Activated CD8-positive, alpha-beta memory T cell treated with anti-CD3 and anti-CD28 coated beads for 36 hours (primary cell): ENCODE measurements at regions not wholly inside any gene's neighbourhood (a gene's known extent, or its start where the extent isn't known, plus 50 kb on each side); places are given as distances from the start of the nearest gene placed in this dataset.

Experiments used
- CTCF ChIA-PET: fragments of 350-600 bp; sonication (Branson Sonifier 250); formaldehyde crosslinking; loops from one replicate; lab custom pipeline; 2021; ENCODE audit warnings: antibody characterized with exemption; lab: Charles Lee
- POLR2A ChIA-PET: fragments of 350-600 bp; sonication (Branson Sonifier 250); formaldehyde crosslinking; loops from one replicate; lab custom pipeline; 2021; ENCODE audit warnings: antibody characterized with exemption; lab: Charles Lee

GRCh38 chr2:237150186-237150585 is 64.5 kb downstream of the COPS8 start:
- CTCF ChIA-PET, result interaction anchor here (1.7 kb wide), 1 partner anchor 422 kb away, joined by 5 read pairs; no protein-coding TSS in a partner anchor
- POLR2A ChIA-PET, result no interaction called here

- ChIA-PET POLR2A (no interaction called here), CTCF (interaction anchor here (0.9 to 1.2 kb wide), 2 partner anchors 320 to 362 kb away, joined by 3 to 5 read pairs; no protein-coding TSS in a partner anchor)
These were observed 65.2 kb downstream of the COPS8 start for GRCh38 chr2:237150831-237151375.

- ChIA-PET CTCF (no interaction called here), POLR2A (no interaction called here)
These were observed 66.7 kb downstream of the COPS8 start for GRCh38 chr2:237152361-237152760.

- POLR2A ChIA-PET, result no interaction called here
- CTCF ChIA-PET, result interaction anchor here (1.1 to 2.5 kb wide), 3 partner anchors 323 to 422 kb away, joined by 3 to 14 read pairs (median 10); no protein-coding TSS in a partner anchor
These were observed 67.5 kb downstream of the COPS8 start for GRCh38 chr2:237153181-237153580.

GRCh38 chr2:237154082-237154638 is 68.5 kb downstream of the COPS8 start:
- CTCF ChIA-PET, result interaction anchor here (1.0 to 2.5 kb wide), 5 partner anchors 32 to 421 kb away, joined by 3 to 14 read pairs (median 10); no protein-coding TSS in a partner anchor
- POLR2A ChIA-PET, result no interaction called here

- CTCF ChIA-PET, result interaction anchor here (1.4 to 2.5 kb wide), 3 partner anchors 321 to 417 kb away, joined by 10 to 14 read pairs (median 11); no protein-coding TSS in a partner anchor
- POLR2A ChIA-PET, result no interaction called here
These were observed 69.5 kb downstream of the COPS8 start for GRCh38 chr2:237154884-237155851.

GRCh38 chr2:237156031-237156856 is 70.6 kb downstream of the COPS8 start:
- POLR2A ChIA-PET, result no interaction called here
- CTCF ChIA-PET, result interaction anchor here (0.9 kb wide), 1 partner anchor 416 kb away, joined by 4 read pairs; no protein-coding TSS in a partner anchor

- ChIA-PET CTCF (interaction anchor here (0.7 to 0.9 kb wide), 2 partner anchors 135 to 415 kb away, joined by 3 to 4 read pairs; no protein-coding TSS in a partner anchor), POLR2A (no interaction called here)
These were observed 71.4 kb downstream of the COPS8 start for GRCh38 chr2:237156857-237157779.

- ChIA-PET CTCF (interaction anchor here (0.7 kb wide), 1 partner anchor 135 kb away, joined by 3 read pairs; no protein-coding TSS in a partner anchor), POLR2A (no interaction called here)
These were observed 72.1 kb downstream of the COPS8 start for GRCh38 chr2:237157780-237158102.

GRCh38 chr2:237158194-237158593 is 72.5 kb downstream of the COPS8 start:
- CTCF ChIA-PET, result no interaction called here
- POLR2A ChIA-PET, result no interaction called here

GRCh38 chr2:237159006-237159911 is 73.6 kb downstream of the COPS8 start:
- CTCF ChIA-PET, result no interaction called here

GRCh38 chr2:237160271-237160919 is 74.7 kb downstream of the COPS8 start:
- CTCF ChIA-PET, result no interaction called here
- POLR2A ChIA-PET, result no interaction called here

More at GRCh38 chr2:237159006-237159911, 73.6 kb downstream of the COPS8 start:
- POLR2A ChIA-PET, result interaction anchor here (0.7 kb wide), 1 partner anchor 83 kb away, joined by 3 read pairs; no protein-coding TSS in a partner anchor

- POLR2A ChIA-PET, result no interaction called here
- CTCF ChIA-PET, result no interaction called here
These were observed 75.5 kb downstream of the COPS8 start for GRCh38 chr2:237161189-237161588.

- CTCF ChIA-PET, result no interaction called here
- POLR2A ChIA-PET, result no interaction called here
These were observed 77.3 kb downstream of the COPS8 start for GRCh38 chr2:237162959-237163358.

- ChIA-PET POLR2A (no interaction called here), CTCF (interaction anchor here (1.1 to 2.3 kb wide), 2 partner anchors 247 to 407 kb away, joined by 3 to 6 read pairs; no protein-coding TSS in a partner anchor)
These were observed 78.9 kb downstream of the COPS8 start for GRCh38 chr2:237164474-237165042.
